GM23248 (cell line): ENCODE measurements at regions not wholly inside any gene's neighbourhood (a gene's known extent, or its start where the extent isn't known, plus 50 kb on each side); places are given as distances from the start of the nearest gene placed in this dataset.

Experiments
- DNase-seq: peaks from one replicate; pipeline ENCODE4 v3.0.0-alpha.2; 2015
- H2AFZ ChIP-seq: fragments of 200-600 bp; sonication (generic); 2 replicates; pipeline ENCODE4 v1.6.1; 2016; ENCODE audit warnings: antibody characterized with exemption
- H3F3A ChIP-seq: fragments of 200-600 bp; sonication (generic); 2 replicates; pipeline ENCODE4 v1.6.1; 2016; ENCODE audit warnings: mild to moderate bottlenecking, antibody characterized with exemption, mixed run types; ENCODE audit not compliant: insufficient read depth
- H3K27ac ChIP-seq: fragments of 200-600 bp; sonication (generic); 2 replicates; pipeline ENCODE4 v1.5.1; 2016; ENCODE audit warnings: mild to moderate bottlenecking
- H3K27me3 ChIP-seq: fragments of 200-600 bp; sonication (generic); replicated peaks from 2 replicates; pipeline ENCODE4 v1.6.1; 2016; ENCODE audit warnings: mild to moderate bottlenecking; ENCODE audit not compliant: insufficient read depth
- H3K36me3 ChIP-seq: fragments of 200-600 bp; sonication (generic); 2 replicates; pipeline ENCODE4 v1.6.1; 2016; ENCODE audit warnings: low read depth, mild to moderate bottlenecking
- H3K4me1 ChIP-seq: fragments of 200-600 bp; sonication (generic); 2 replicates; pipeline ENCODE4 v1.6.1; 2016; ENCODE audit warnings: mild to moderate bottlenecking; ENCODE audit not compliant: insufficient read depth
- H3K4me2 ChIP-seq: fragments of 200-600 bp; sonication (generic); one replicate; pipeline ENCODE4 v1.6.1; 2016; ENCODE audit warnings: mild to moderate bottlenecking; ENCODE audit not compliant: unreplicated experiment
- H3K4me3 ChIP-seq: fragments of 200-600 bp; sonication (generic); 2 replicates; pipeline ENCODE4 v1.5.1; 2016; ENCODE audit warnings: mild to moderate bottlenecking
- H3K79me2 ChIP-seq: fragments of 200-600 bp; sonication (generic); 2 replicates; pipeline ENCODE4 v1.6.1; 2016; ENCODE audit warnings: mild to moderate bottlenecking; ENCODE audit not compliant: insufficient read depth
- H3K9ac ChIP-seq: fragments of 200-600 bp; sonication (generic); 2 replicates; pipeline ENCODE4 v1.6.1; 2016; ENCODE audit warnings: mild to moderate bottlenecking
- H3K9me2 ChIP-seq: fragments of 200-600 bp; sonication (generic); 2 replicates; pipeline ENCODE4 v1.6.1; 2016; ENCODE audit warnings: mixed run types, mild to moderate bottlenecking, moderate library complexity; ENCODE audit not compliant: insufficient read depth
- H3K9me3 ChIP-seq: fragments of 200-600 bp; sonication (generic); one replicate; pipeline ENCODE4 v1.6.1; 2017; ENCODE audit warnings: low read depth
- H4K20me1 ChIP-seq: fragments of 200-600 bp; sonication (generic); 2 replicates; pipeline ENCODE4 v1.6.0; 2016; ENCODE audit not compliant: insufficient read depth
- EZH2 ChIP-seq: fragments of 200-600 bp; sonication (generic); IDR thresholded peaks from 2 replicates; pipeline ENCODE4 v1.6.1; 2018; ENCODE audit warnings: antibody characterized with exemption, mild to moderate bottlenecking; ENCODE audit not compliant: insufficient read depth, poor library complexity, severe bottlenecking
- EZH2phosphoT487 ChIP-seq: fragments of 200-600 bp; sonication (generic); IDR thresholded peaks from 2 replicates; pipeline ENCODE4 v1.6.1; 2018; ENCODE audit warnings: antibody characterized with exemption, moderate library complexity, mild to moderate bottlenecking, low read depth; ENCODE audit not compliant: insufficient read depth
- WGBS, 2 experiments: methylation state at CpG; one replicate each; pipeline ENCODE4 v1.1.6; 2015 to 2017; ENCODE audit warnings: low lambda C conversion rate in 2 of 2, low coverage in 1 of 2; ENCODE audit errors: missing lambda C conversion rate in 2 of 2; 5-methylcytosine and 5-hydroxymethylcytosine counted together
- in situ Hi-C: fragments of 300-500 bp; cut with MboI; formaldehyde crosslinking; loops from 2 replicates; pipeline ENCODE4 v1.15.0; 2020

- H3K9ac ChIP-seq, result no peak overlapping the region
- H3K9me3 ChIP-seq, result no peaks in the 10 kb centered on the region
- no peak overlapping the region for H3K27ac ChIP-seq
- H3K27me3 ChIP-seq, result no peaks in the 10 kb centered on the region
- H3K4me2 ChIP-seq, result no peak overlapping the region
- H4K20me1 ChIP-seq, result no peaks in the 10 kb centered on the region
- no peak overlapping the region for H3K4me3 ChIP-seq
- no peaks in the 10 kb centered on the region for H3K79me2 ChIP-seq
- H3K9me2 ChIP-seq, result no peaks in the 10 kb centered on the region
- no peaks in the 10 kb centered on the region for H3F3A ChIP-seq
- in situ Hi-C loops, result no loop called here
- H3K4me1 ChIP-seq, result no peaks in the 10 kb centered on the region
- no peak for TF ChIP-seq EZH2phosphoT487
- H3K36me3 ChIP-seq, result no peaks in the 10 kb centered on the region
- no peak overlapping the region for H2AFZ ChIP-seq
- WGBS, 2 experiments, result 44 to 45% methylated on average over 2 of the region's 2 CpGs
- DNase-seq, result no peak
These were observed 1410.4 kb upstream of the ZEB2 start for GRCh38 chr2:145930318-145930717.

DNA sequence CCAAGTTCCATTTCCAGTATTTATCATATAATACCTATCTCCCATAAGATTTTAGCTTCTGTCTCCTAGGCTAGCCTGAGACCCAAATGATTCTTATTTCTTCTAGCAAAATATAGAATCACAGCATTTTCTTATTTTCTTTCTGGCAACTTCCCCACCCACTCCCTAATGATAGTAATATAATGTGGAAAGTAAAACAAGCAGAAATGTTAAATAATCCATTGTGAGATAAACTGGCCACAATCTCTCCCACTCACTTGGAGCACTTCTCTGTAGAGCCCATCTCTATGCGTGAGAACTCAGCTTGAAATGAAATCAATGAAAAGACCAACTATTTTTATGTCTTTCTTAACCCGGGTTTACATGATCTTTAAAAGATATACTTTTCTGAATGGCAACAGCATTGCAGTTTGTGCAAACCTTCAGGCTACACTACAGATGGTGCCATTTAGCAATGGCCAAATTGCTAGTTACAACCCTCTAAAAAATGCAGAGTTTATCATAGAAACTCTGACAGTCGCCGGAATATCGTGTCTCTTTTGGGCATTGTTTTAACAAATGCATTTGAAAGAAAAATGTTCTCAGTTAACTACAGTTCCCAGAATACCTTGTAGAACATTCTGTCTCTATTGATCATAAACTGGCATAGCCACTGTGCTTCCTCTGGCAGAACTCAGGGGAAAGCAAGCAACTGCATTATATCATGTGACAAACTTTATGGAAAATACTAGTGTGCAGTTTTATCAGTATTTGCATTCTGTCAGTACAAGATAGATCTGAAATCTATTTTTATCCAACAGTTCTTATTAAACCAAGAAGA lies 1407.4 kb upstream of the ZEB2 start:
- Histone ChIP-seq H4K20me1 (no peaks in the 10 kb centered on the region), H3K4me3 (no peak overlapping the region), H3K4me2 (no peak overlapping the region), H2AFZ (no peak overlapping the region), H3F3A (no peaks in the 10 kb centered on the region), H3K4me1 (no peaks in the 10 kb centered on the region), H3K9ac (no peak overlapping the region), H3K79me2 (no peaks in the 10 kb centered on the region), H3K36me3 (no peaks in the 10 kb centered on the region), H3K27me3 (no peaks in the 10 kb centered on the region), H3K9me3 (no peaks in the 10 kb centered on the region), H3K27ac (no peak overlapping the region), H3K9me2 (no peaks in the 10 kb centered on the region)
- in situ Hi-C loops, result no loop called here
- no peak for DNase-seq
- 86 to 91% methylated on average over 5 of the region's 5 CpGs for WGBS, 2 experiments
- TF ChIP-seq EZH2phosphoT487 (no peak), EZH2 (no peak)

- no peaks in the 10 kb centered on the region for H3F3A ChIP-seq
- no peaks in the 10 kb centered on the region for H3K79me2 ChIP-seq
- no peaks in the 10 kb centered on the region for H3K36me3 ChIP-seq
- TF ChIP-seq EZH2 (no peak), EZH2phosphoT487 (no peak)
- no peaks in the 10 kb centered on the region for H4K20me1 ChIP-seq
- DNase-seq, result no peak
- WGBS, 2 experiments, result 75 to 78% methylated on average over 4 of the region's 4 CpGs
- H3K27me3 ChIP-seq, result no peaks in the 10 kb centered on the region
- H3K4me2 ChIP-seq, result no peak overlapping the region
- no peaks in the 10 kb centered on the region for H3K9me3 ChIP-seq
- no peak overlapping the region for H3K9ac ChIP-seq
- H3K4me3 ChIP-seq, result no peak overlapping the region
- no peak overlapping the region for H3K27ac ChIP-seq
- in situ Hi-C loops, result no loop called here
- H2AFZ ChIP-seq, result no peak overlapping the region
- no peaks in the 10 kb centered on the region for H3K9me2 ChIP-seq
- H3K4me1 ChIP-seq, result no peaks in the 10 kb centered on the region
These were observed 1405.7 kb upstream of the ZEB2 start for GRCh38 chr2:145925591-145925990.

DNA sequence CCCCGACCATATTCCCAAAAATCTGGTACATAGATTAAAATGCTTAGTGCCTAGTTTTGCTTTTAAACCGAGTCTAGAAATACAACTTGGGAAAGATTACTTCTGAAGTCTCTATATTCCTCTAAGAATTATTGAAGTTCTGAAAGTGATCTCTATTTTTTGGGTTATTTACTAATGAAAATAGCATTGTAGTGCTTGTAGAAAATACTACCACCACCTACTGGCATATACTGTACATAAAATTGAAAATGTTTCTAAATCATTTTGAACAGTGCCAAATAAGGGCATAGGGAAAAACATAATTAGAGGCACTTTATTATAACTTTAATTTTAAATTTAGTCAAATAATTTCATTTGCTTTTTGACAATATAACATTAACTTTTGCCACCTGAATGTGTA lies 1399.6 kb upstream of the ZEB2 start:
- H3K9ac ChIP-seq, result no peak overlapping the region
- H3K27me3 ChIP-seq, result no peaks in the 10 kb centered on the region
- no peaks in the 10 kb centered on the region for H3K36me3 ChIP-seq
- no peak overlapping the region for H3K4me3 ChIP-seq
- TF ChIP-seq EZH2, result no peak
- in situ Hi-C loops, result no loop called here
- H3K27ac ChIP-seq, result no peak overlapping the region
- H3F3A ChIP-seq, result no peaks in the 10 kb centered on the region
- no peaks in the 10 kb centered on the region for H3K9me2 ChIP-seq
- DNase-seq, result peak; percentile 36
- H3K9me3 ChIP-seq, result no peaks in the 10 kb centered on the region
- 16 to 36% methylated on average over 2 of the region's 2 CpGs for WGBS, 2 experiments
- H3K4me1 ChIP-seq, result no peaks in the 10 kb centered on the region
- peak overlapping the region; percentile 56; the same call in 1 of the 2 replicates for H2AFZ ChIP-seq
- H4K20me1 ChIP-seq, result no peaks in the 10 kb centered on the region
- no peaks in the 10 kb centered on the region for H3K79me2 ChIP-seq
- no peak overlapping the region for H3K4me2 ChIP-seq
